Small intestine (tissue), 7 donors: ENCODE measurements at regions not wholly inside any gene's neighbourhood (a gene's known extent, or its start where the extent isn't known, plus 50 kb on each side); places are given as distances from the start of the nearest gene placed in this dataset.

Experiments used
- DNase-seq, 2 donors: peaks; one replicate each; pipeline versions ENCODE4 v3.0.0 to v3.0.0-alpha.2; 2013
- FAIRE-seq: peaks from 2 replicates; lab custom pipeline; 2012; peaks lifted over from hg19 to GRCh38; lab: Jason Lieb, UNC
- H3K27ac ChIP-seq, 3 donors: one replicate each; pipeline ENCODE4 v1.5.1; 2013; ENCODE audit warnings: low read length in 2 of 3, mild to moderate bottlenecking in 2 of 3, control low read depth in 1 of 3, inconsistent platforms in 1 of 3, low read depth in 1 of 3, moderate library complexity in 1 of 3
- H3K27me3 ChIP-seq, 3 donors: one replicate each; pipeline ENCODE4 v1.6.1; 2013; ENCODE audit warnings: low read length in 3 of 3, inconsistent platforms in 1 of 3; ENCODE audit not compliant: control insufficient read depth in 3 of 3, insufficient read depth in 3 of 3
- H3K36me3 ChIP-seq, 3 donors: one replicate each; pipeline ENCODE4 v1.6.1; 2013; ENCODE audit warnings: low read length in 3 of 3, inconsistent platforms in 1 of 3, low read depth in 1 of 3, mild to moderate bottlenecking in 1 of 3, moderate library complexity in 1 of 3; ENCODE audit not compliant: control insufficient read depth in 3 of 3, insufficient read depth in 2 of 3
- H3K4me1 ChIP-seq, 3 donors: one replicate each; pipeline ENCODE4 v1.6.1; 2013; ENCODE audit warnings: low read length in 2 of 3, inconsistent platforms in 1 of 3, low read depth in 1 of 3, mild to moderate bottlenecking in 1 of 3, moderate library complexity in 1 of 3; ENCODE audit not compliant: control insufficient read depth in 3 of 3, insufficient read depth in 2 of 3
- H3K4me3 ChIP-seq, 3 donors: one replicate each; pipeline ENCODE4 v1.5.1; 2013; ENCODE audit warnings: low read length in 3 of 3, control low read depth in 1 of 3, inconsistent platforms in 1 of 3, low read depth in 1 of 3, mild to moderate bottlenecking in 1 of 3, moderate library complexity in 1 of 3
- H3K9me3 ChIP-seq, 2 donors: one replicate each; pipeline ENCODE4 v1.6.1; 2013; ENCODE audit warnings: low read depth in 1 of 2, low read length in 1 of 2; ENCODE audit not compliant: control insufficient read depth in 2 of 2, insufficient read depth in 1 of 2
- WGBS, 3 donors: extraction: QIAGEN DNeasy Blood & Tissue Kit; methylation state at CpG; one replicate each; pipeline ENCODE4 v1.1.7; 2013; 5-methylcytosine and 5-hydroxymethylcytosine counted together
- donor health status: healthy with polysubstance abuse.
- donor health status: control.
- donor health status: control.
- donor health status: Bipolar disorder and iron deficiency.
- donor health status: healthy.

DNA sequence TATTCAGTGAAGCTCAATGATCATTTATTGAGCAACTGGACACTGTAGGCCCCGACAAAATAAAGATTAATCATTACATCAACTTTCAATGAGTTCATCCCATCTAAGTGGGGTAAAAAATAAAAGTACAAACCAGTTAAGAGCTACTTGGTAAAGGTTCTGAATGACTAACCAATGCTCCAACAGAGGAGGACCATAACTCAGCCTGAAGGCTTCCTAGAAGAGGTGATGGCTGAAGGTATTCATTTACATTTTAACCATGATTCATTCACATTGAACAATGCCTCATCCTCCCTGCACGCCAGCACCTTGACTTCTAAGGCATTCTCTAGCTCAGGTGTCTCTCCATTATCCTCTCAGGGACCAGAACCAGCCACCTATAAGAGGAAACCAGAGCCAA lies 201.4 kb downstream of the ZNF462 start:
- Histone ChIP-seq H3K4me3 (no peak overlapping the region), H3K36me3 (no peaks in the 10 kb centered on the region), H3K4me1 (peaks cover 0 to 19% (median 8%) of the 10 kb centered on the region in 3 donors), H3K27ac (no peak overlapping the region), H3K27me3 (no peaks in the 10 kb centered on the region), H3K9me3 (no peaks in the 10 kb centered on the region)
- 71 to 78% (median 78%) methylated on average over 2 of the region's 2 CpGs for WGBS, 3 donors
- DNase-seq: no peak
- no peak for FAIRE-seq

- no peak for FAIRE-seq
- Histone ChIP-seq H3K9me3 (no peaks in the 10 kb centered on the region), H3K36me3 (no peaks in the 10 kb centered on the region), H3K4me1 (peaks cover 0 to 19% (median 8%) of the 10 kb centered on the region in 3 donors), H3K4me3 (no peak overlapping the region), H3K27ac (no peak overlapping the region), H3K27me3 (no peaks in the 10 kb centered on the region)
- WGBS, 3 donors: 81 to 88% (median 84%) methylated on average over 2 of the region's 2 CpGs
- DNase-seq: peak in 1 of 2 donors; percentile 13
Observed at GRCh38 chr9:107065549-107065948, 202.6 kb downstream of the ZNF462 start.

GRCh38 chr9:107067739-107068416 lies 204.9 kb downstream of the ZNF462 start:
- H3K9me3 ChIP-seq: no peaks in the 10 kb centered on the region
- H3K27me3 ChIP-seq: no peaks in the 10 kb centered on the region
- H3K4me3 ChIP-seq: no peak overlapping the region
- WGBS, 3 donors: 25 to 61% (median 40%) methylated on average over 6 of the region's 6 CpGs
- DNase-seq (peak; percentile 65 to 67), FAIRE-seq (no peak)
- H3K4me1 ChIP-seq: peaks cover 0 to 19% (median 8%) of the 10 kb centered on the region in 3 donors
- peak overlapping the region in 2 of 3 donors; percentile 3 to 56 for H3K27ac ChIP-seq
- H3K36me3 ChIP-seq: no peaks in the 10 kb centered on the region

- Histone ChIP-seq H3K4me3 (no peak overlapping the region), H3K4me1 (peaks cover 0 to 19% (median 8%) of the 10 kb centered on the region in 3 donors), H3K27ac (peak overlapping the region in 2 of 3 donors; percentile 3 to 56), H3K36me3 (no peaks in the 10 kb centered on the region), H3K27me3 (no peaks in the 10 kb centered on the region), H3K9me3 (no peaks in the 10 kb centered on the region)
- WGBS, 3 donors: 47 to 69% (median 54%) methylated on average over 2 of the region's 2 CpGs
- DNase-seq: peak; percentile 92 to 97
- no peak for FAIRE-seq
Observed at GRCh38 chr9:107068581-107068980, 205.6 kb downstream of the ZNF462 start.

GRCh38 chr9:107070586-107070985 lies 207.6 kb downstream of the ZNF462 start:
- H3K4me3 ChIP-seq: no peak overlapping the region
- no peak for DNase-seq
- FAIRE-seq: no peak
- peaks cover 0 to 19% (median 8%) of the 10 kb centered on the region in 3 donors for H3K4me1 ChIP-seq
- H3K27me3 ChIP-seq: no peaks in the 10 kb centered on the region
- no peaks in the 10 kb centered on the region for H3K9me3 ChIP-seq
- no peaks in the 10 kb centered on the region for H3K36me3 ChIP-seq
- 55 to 81% (median 56%) methylated on average over 1 of the region's 1 CpG for WGBS, 3 donors
- H3K27ac ChIP-seq: no peak overlapping the region

DNA sequence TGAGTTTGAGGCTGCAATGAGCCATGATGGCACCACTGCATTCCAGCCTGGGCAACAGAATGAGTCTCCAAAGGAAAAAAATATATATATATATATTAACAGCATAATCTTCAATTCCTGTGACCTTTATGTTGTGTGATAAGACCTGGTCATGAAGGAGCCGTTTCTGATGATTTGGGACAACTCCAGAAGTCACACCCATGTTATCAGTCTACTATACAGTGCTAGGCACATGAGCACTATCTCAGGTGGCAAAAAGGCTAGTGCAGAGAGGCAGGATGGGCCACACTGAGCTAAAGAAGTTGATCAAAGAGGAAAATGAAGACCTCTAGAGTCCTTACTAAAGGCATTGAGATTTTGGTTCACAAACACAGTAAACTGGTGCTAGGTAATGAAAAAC lies 205.0 kb upstream of the RAD23B start:
- no peak overlapping the region for H3K27ac ChIP-seq
- H3K4me3 ChIP-seq: no peak overlapping the region
- FAIRE-seq: no peak
- peak in 1 of 2 donors; percentile 80 for DNase-seq
- 11 to 37% (median 21%) methylated on average over 1 of the region's 1 CpG for WGBS, 3 donors
- H3K27me3 ChIP-seq: no peaks in the 10 kb centered on the region
- no peaks in the 10 kb centered on the region for H3K9me3 ChIP-seq
- no peaks in the 10 kb centered on the region for H3K36me3 ChIP-seq
- no peaks in the 10 kb centered on the region for H3K4me1 ChIP-seq

GRCh38 chr9:107079589-107079988 lies 203.5 kb upstream of the RAD23B start:
- 17 to 55% (median 33%) methylated on average over 1 of the region's 1 CpG for WGBS, 3 donors

GRCh38 chr9:107080130-107080529 lies 202.9 kb upstream of the RAD23B start:
- no peaks in the 10 kb centered on the region for H3K36me3 ChIP-seq
- DNase-seq: no peak
- H3K27ac ChIP-seq: no peak overlapping the region
- WGBS, 3 donors: 74 to 78% (median 74%) methylated on average over 3 of the region's 3 CpGs
- no peak for FAIRE-seq
- no peaks in the 10 kb centered on the region for H3K27me3 ChIP-seq
- H3K4me1 ChIP-seq: no peaks in the 10 kb centered on the region
- H3K9me3 ChIP-seq: no peaks in the 10 kb centered on the region
- no peak overlapping the region for H3K4me3 ChIP-seq

More at GRCh38 chr9:107079589-107079988, 203.5 kb upstream of the RAD23B start:
- Histone ChIP-seq H3K4me1 (no peaks in the 10 kb centered on the region), H3K36me3 (no peaks in the 10 kb centered on the region), H3K4me3 (no peak overlapping the region), H3K27ac (no peak overlapping the region), H3K27me3 (no peaks in the 10 kb centered on the region), H3K9me3 (no peaks in the 10 kb centered on the region)
- FAIRE-seq (no peak), DNase-seq (no peak)

- DNase-seq (no peak), FAIRE-seq (no peak)
- Histone ChIP-seq H3K4me3 (no peak overlapping the region), H3K9me3 (no peaks in the 10 kb centered on the region), H3K36me3 (no peaks in the 10 kb centered on the region), H3K27me3 (no peaks in the 10 kb centered on the region), H3K4me1 (no peaks in the 10 kb centered on the region), H3K27ac (no peak overlapping the region)
- 65 to 87% (median 85%) methylated on average over 2 of the region's 2 CpGs for WGBS, 3 donors
Observed at GRCh38 chr9:107086460-107086859, 196.6 kb upstream of the RAD23B start.
